ENCODE measurements at regions not wholly inside any gene's neighbourhood (a gene's known extent, or its start where the extent isn't known, plus 50 kb on each side); places are given as distances from the start of the nearest gene placed in this dataset.

- TF ChIP-seq, protein P1, sequence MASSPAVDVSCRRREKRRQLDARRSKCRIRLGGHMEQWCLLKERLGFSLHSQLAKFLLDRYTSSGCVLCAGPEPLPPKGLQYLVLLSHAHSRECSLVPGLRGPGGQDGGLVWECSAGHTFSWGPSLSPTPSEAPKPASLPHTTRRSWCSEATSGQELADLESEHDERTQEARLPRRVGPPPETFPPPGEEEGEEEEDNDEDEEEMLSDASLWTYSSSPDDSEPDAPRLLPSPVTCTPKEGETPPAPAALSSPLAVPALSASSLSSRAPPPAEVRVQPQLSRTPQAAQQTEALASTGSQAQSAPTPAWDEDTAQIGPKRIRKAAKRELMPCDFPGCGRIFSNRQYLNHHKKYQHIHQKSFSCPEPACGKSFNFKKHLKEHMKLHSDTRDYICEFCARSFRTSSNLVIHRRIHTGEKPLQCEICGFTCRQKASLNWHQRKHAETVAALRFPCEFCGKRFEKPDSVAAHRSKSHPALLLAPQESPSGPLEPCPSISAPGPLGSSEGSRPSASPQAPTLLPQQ (tag by site-specific recombination; IDR thresholded peaks at IDR 0.05) = no peak
- TF ChIP-seq ZNF146 (tag by site-specific recombination; IDR thresholded peaks at IDR 0.05) = no peak
- TF ChIP-seq CTCF (tag by site-specific recombination; IDR thresholded peaks at IDR 0.05) = no peak
- no peak for TF ChIP-seq ZNF623 (tag by site-specific recombination; IDR thresholded peaks at IDR 0.05)
- TF ChIP-seq, protein P2, sequence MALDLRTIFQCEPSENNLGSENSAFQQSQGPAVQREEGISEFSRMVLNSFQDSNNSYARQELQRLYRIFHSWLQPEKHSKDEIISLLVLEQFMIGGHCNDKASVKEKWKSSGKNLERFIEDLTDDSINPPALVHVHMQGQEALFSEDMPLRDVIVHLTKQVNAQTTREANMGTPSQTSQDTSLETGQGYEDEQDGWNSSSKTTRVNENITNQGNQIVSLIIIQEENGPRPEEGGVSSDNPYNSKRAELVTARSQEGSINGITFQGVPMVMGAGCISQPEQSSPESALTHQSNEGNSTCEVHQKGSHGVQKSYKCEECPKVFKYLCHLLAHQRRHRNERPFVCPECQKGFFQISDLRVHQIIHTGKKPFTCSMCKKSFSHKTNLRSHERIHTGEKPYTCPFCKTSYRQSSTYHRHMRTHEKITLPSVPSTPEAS (tag by site-specific recombination; IDR thresholded peaks at IDR 0.05) = no peak
- no peak for TF ChIP-seq ZNF138 (tag by site-specific recombination; IDR thresholded peaks at IDR 0.05; ENCODE audit: borderline replicate concordance)
- TF ChIP-seq SP7 (tag by site-specific recombination; IDR thresholded peaks at IDR 0.05) = no peak
- no peak for TF ChIP-seq PBX3 (CRISPR knock-in tag; IDR thresholded peaks at IDR 0.05)
- no peak for TF ChIP-seq ZNF366 (tag by site-specific recombination; conservative IDR thresholded peaks at IDR 0.05)
- no peak for TF ChIP-seq PRDM6 (tag by site-specific recombination; IDR thresholded peaks at IDR 0.05)
Observed at GRCh38 chr2:136209561-136210454, 91.9 kb upstream of the CXCR4 start.
